SKM-1 (cell line): ENCODE measurements at regions not wholly inside any gene's neighbourhood (a gene's known extent, or its start where the extent isn't known, plus 50 kb on each side); places are given as distances from the start of the nearest gene placed in this dataset.

Source experiments
- DNase-seq: peaks from one replicate; lab custom pipeline; 2025; ENCODE audit not compliant: unreplicated experiment; lab: John Stamatoyannopoulos, UW

- DNase-seq = no peak
Observed at GRCh38 chrY:15162211-15162610, 637.9 kb downstream of the NLGN4Y start.

GRCh38 chrY:15179890-15180289 is 655.6 kb downstream of the NLGN4Y start:
- no peak for DNase-seq

GRCh38 chrY:15229056-15229455 is 704.7 kb downstream of the NLGN4Y start:
- DNase-seq = no peak

- DNase-seq = no peak
Observed at GRCh38 chrY:15239596-15240132, 715.3 kb downstream of the NLGN4Y start.

GRCh38 chrY:15259286-15259685 is 735.0 kb downstream of the NLGN4Y start:
- no peak for DNase-seq

- DNase-seq = no peak
Observed at GRCh38 chrY:15286572-15286971, 762.2 kb downstream of the NLGN4Y start.

GRCh38 chrY:15289821-15290220 is 765.5 kb downstream of the NLGN4Y start:
- DNase-seq = no peak

- DNase-seq = no peak
Observed at GRCh38 chrY:15292881-15293280, 768.6 kb downstream of the NLGN4Y start.

GRCh38 chrY:15301879-15302278 is 777.5 kb downstream of the NLGN4Y start:
- no peak for DNase-seq

GRCh38 chrY:15312166-15312565 is 787.8 kb downstream of the NLGN4Y start:
- no peak for DNase-seq

- no peak for DNase-seq
Observed at GRCh38 chrY:15324189-15324588, 799.9 kb downstream of the NLGN4Y start.

GRCh38 chrY:15325201-15325600 is 800.9 kb downstream of the NLGN4Y start:
- no peak for DNase-seq

GRCh38 chrY:15326673-15327072 is 802.3 kb downstream of the NLGN4Y start:
- no peak for DNase-seq

- DNase-seq = no peak
Observed at GRCh38 chrY:15328848-15329247, 804.5 kb downstream of the NLGN4Y start.

GRCh38 chrY:15343522-15343921 is 819.2 kb downstream of the NLGN4Y start:
- DNase-seq = no peak

- DNase-seq = no peak
Observed at GRCh38 chrY:15345471-15346155, 821.3 kb downstream of the NLGN4Y start.

GRCh38 chrY:15349351-15349750 is 825.0 kb downstream of the NLGN4Y start:
- DNase-seq = no peak

GRCh38 chrY:15355321-15355720 is 831.0 kb downstream of the NLGN4Y start:
- DNase-seq = no peak

- DNase-seq = no peak
Observed at GRCh38 chrY:15360471-15360870, 836.1 kb downstream of the NLGN4Y start.

GRCh38 chrY:15364996-15365395 is 840.7 kb downstream of the NLGN4Y start:
- no peak for DNase-seq

- no peak for DNase-seq
Observed at GRCh38 chrY:15368786-15369185, 844.5 kb downstream of the NLGN4Y start.

- no peak for DNase-seq
Observed at GRCh38 chrY:15385178-15385577, 860.8 kb downstream of the NLGN4Y start.
